ENCODE measurements at regions not wholly inside any gene's neighbourhood (a gene's known extent, or its start where the extent isn't known, plus 50 kb on each side); places are given as distances from the start of the nearest gene placed in this dataset.

DNA sequence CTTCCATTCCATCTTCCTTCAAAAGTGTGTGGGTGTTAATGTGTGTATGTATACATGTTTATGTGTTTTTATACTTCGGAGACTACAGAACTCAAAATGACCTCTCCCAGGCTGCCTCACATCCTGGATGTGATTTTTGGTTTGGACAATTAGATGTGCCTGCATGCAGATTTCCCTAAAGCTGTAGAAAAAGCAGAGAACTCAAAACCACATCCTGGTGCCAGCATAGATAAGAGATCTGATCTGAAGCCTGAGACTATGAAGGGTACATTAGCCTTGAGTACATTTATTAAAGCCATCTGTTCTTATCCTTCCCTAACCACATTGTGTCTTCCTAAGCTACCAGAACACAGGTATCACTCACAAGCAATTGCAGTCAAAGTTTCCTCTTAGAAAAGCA lies 319.4 kb upstream of the RASGRP1 start:
- DNase-seq (ENCODE audit: low read depth in 2 of 2), result peak in 1 of 2 donors; percentile 57

- DNase-seq (ENCODE audit: low read depth in 2 of 2), result peak; percentile 12 to 52
Observed at GRCh38 chr15:38885001-38885400, 320.4 kb upstream of the RASGRP1 start.

GRCh38 chr15:38885471-38885952 lies 320.9 kb upstream of the RASGRP1 start:
- DNase-seq (ENCODE audit: low read depth in 2 of 2), result no peak

DNA sequence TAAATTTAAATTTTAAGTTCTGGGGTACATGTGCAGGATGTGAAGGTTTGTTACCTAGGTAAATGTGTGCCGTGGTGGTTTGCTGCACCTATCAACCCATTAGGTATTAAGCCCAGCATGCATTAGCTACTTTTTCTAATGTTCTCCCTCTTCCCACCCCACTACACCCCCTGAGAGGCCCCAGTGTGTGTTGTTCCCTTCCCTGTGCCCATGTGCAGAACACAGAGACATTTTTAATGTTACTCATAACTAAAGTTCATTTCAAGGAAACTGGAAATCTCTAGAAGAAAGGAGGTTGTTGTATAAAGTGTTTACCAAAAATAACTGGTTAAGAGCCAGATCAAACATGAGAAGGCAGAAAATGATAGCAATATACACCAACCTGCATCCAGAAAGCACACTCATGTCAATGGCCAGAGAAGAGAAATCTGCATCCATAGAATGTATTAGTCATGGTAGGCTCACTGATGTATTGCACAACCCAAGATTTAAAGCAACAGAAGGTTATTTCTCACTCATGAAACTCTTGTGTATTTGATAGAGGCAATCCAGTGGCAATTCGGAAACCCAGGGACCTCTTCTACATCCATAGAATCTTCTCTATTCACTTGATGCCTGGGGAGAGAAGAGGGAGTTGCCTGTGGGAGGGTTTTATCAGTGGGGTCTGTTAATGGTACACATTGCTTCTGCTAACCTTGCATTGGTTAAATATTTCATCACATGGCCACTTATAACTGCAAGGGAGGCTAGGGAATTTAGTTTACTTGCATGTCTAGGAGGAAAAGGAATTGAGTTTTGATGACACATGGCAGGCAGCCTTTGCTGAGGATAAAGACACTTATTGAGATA lies 321.9 kb upstream of the RASGRP1 start:
- no peak for DNase-seq (ENCODE audit: low read depth in 2 of 2)

DNA sequence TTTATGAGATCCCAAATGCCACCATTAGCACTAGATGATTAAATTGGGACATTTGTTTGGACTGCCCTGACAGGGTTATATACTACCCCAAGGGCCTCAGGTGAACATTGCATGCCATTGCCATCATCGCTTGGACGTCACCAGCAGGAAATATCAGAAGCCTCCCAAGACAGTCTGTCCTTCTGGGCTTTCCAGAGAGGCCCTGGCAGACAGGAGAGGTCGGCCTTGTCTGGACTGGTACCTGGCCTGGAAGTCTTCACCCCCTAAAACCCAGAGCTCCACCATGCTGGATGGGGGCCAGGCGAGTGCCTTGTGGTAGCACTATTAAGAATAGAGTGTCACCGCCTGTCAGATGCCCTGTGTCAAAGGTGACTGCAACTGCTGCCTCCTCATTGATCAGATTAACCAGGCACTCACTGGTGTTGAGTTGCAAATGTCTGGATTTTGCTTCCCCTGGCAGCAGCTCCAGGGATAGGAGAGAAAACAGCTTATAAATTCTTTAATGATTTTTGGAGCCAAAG lies 324.1 kb upstream of the RASGRP1 start:
- DNase-seq (ENCODE audit: low read depth in 2 of 2), result no peak

- DNase-seq (ENCODE audit: low read depth in 2 of 2), result peak; percentile 50 to 60
Observed at GRCh38 chr15:38890194-38890593, 325.6 kb upstream of the RASGRP1 start.

DNA sequence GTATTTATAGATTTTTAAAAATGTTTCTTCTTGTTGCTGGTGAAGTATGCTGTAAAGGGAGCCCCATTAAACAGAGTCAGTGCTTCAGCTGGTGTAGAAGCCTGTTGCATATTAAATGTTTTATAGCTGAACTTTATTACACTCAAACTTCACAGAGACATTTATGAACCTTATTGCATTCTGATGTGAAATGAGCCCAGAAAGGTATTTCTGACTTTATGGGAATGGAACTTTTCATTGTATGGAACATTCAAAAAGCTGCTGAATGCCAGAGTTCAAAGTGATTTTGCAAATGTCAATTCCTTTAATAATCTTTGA lies 329.3 kb upstream of the RASGRP1 start:
- DNase-seq (ENCODE audit: low read depth in 2 of 2), result no peak

- peak in 1 of 2 donors; percentile 92 for DNase-seq (ENCODE audit: low read depth in 2 of 2)
Observed at GRCh38 chr15:38894243-38894948, 329.8 kb upstream of the RASGRP1 start.

GRCh38 chr15:38895326-38896255 lies 331.0 kb upstream of the RASGRP1 start:
- DNase-seq (ENCODE audit: low read depth in 2 of 2), result peak in 1 of 2 donors; percentile 60

GRCh38 chr15:38896647-38897046 lies 332.0 kb upstream of the RASGRP1 start:
- DNase-seq (ENCODE audit: low read depth in 2 of 2), result no peak

DNA sequence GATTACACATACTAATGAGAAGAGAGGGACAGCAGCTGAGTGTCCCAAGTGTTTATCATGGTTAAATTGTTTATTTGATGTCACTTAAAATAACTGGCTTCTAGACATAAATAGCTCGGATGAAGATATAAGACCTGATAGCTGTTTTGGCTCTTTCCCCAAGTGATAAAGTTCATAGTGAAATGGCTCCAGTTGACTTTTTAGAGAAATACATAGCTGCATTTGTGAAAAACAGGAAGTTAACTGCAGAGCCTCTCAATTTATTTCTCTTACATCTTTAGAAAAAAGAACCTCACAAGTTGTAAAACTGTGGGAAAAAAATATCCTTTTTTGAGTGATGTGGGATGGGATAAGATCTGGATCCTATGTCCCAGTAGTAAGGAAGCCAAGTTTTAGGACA lies 332.9 kb upstream of the RASGRP1 start:
- no peak for DNase-seq (ENCODE audit: low read depth in 2 of 2)

DNA sequence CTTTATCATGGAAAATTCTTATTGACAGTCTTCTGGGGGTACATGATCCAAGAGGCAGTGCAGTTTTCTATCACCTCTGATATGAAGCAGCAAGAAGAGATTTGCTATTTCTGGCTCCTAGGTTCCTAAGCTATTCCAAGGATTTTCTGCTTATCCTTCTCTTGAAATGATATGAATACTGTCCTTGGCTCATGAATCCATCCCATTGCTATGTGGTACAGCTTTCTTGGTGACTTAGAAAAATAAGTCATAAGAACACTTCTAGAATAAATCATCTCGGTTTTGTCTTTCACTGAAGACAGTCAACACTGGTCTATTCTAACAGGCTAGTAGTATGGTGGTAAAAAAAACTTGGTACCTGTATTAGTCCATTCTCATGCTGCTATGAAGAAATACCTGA lies 333.6 kb upstream of the RASGRP1 start:
- no peak for DNase-seq (ENCODE audit: low read depth in 2 of 2)

- DNase-seq (ENCODE audit: low read depth in 2 of 2), result peak; percentile 26 to 88
Observed at GRCh38 chr15:38899300-38899699, 334.7 kb upstream of the RASGRP1 start.

DNA sequence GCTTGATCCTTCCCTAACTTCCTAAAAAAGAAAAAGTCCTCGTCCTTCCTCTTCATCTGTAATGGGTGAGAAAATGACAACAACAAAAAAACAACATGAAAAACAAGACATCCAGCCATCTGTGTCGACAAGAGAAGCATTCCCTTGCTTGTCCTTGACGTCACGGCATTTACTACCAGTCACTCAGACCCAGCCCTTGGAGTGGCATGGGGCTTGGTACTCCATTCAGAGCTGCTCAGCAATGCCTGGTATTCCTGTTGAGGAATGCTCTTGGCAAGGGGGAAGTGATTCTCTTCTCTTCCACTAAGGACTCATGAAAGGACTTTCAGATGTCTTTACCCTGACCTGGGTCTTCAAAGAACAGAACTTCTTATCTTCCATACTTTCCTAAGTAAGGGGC lies 339.7 kb upstream of the RASGRP1 start:
- no peak for DNase-seq (ENCODE audit: low read depth in 2 of 2)

GRCh38 chr15:38905632-38906031 lies 341.0 kb upstream of the RASGRP1 start:
- no peak for DNase-seq (ENCODE audit: low read depth in 2 of 2)

DNA sequence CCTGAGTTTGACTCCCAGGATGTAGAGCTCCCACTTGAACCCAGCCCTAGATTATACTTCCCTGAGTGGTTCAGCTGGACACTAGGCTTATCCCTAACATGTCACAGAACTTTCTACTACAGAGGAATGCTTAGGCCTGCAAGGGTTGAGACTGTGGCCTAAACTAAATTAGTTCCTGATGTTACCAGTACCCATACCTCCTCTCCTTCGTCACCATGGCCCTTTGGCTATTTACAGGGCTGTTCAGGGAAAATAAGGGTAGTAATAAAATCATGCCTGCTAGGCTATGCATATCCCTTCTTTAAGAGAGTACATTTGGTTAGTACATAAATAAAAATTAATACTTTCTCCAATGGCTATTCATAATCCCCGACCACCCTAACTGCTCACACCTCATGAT lies 356.4 kb upstream of the RASGRP1 start:
- no peak for DNase-seq (ENCODE audit: low read depth in 2 of 2)

DNA sequence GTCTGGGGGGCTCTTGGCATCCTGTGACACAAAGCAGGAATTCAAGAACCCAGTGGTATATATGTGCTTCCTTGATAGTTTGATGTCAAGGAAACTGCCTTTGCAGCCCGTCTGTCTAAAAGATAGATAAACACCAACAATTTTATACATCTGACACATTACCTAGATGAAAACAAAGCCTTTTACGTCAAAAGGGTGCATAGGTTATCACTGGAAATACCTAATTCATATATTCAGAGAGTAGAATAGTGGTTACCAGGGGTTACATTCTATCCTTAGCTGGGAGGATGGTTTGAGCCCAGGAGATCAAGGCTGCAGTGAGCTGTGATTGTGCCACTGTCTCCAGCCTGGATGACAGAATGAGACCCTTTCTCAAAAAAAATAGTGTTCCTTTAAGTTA lies 356.9 kb upstream of the RASGRP1 start:
- no peak for DNase-seq (ENCODE audit: low read depth in 2 of 2)

DNA sequence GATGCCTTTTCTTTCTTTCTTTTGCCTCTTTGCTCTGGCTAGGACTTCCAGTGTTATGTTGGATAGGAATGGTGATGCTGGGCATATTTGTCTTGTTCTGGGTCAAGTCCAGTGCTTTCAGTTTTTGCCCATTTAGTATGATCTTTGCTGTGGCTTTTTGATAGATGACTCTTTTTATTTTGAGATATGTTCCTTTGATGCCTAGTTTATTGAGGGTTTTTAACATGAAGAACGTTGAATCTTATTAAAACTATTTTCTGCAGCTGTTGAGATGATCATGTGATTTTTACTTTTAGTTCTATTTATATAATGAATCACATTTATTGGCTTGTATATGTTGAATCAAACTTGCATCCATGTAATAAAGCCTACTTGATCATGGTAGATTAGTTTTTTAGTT lies 363.8 kb upstream of the RASGRP1 start:
- no peak for DNase-seq (ENCODE audit: low read depth in 2 of 2)

DNA sequence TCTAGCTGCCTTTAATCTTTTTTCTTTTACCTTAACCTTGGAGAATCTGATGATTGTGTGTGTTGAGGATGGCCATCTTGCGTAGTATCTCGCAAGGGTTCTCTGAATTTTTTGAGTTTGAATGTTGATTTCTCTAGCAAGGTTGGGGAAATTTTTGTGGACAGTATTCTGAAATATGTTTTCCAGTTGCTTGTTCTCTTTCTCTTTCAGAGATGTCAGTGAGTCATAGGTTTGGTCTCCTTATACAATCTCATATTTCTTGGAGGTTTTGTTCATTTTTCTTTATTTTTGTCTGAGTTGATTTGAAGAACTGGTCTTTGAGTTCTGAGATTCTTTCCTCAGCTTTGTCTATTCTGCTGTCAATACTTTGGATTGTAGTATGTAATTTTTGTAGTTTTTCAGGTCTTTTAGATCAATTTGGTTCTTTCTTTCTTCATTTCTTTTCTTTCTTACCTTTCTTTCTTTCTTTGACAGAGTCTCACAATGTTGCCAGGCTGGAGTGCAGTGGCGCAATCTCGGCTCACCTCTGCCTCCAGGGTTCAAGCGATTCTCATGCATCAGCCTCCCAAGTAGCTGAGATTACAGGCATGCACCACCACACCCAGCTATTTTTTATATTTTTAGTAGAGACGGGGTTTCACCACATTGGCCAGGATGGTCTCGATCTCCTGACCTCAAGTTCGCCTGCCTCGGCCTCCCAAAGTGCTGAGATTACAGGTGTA lies 366.4 kb upstream of the RASGRP1 start:
- no peak for DNase-seq (ENCODE audit: low read depth in 2 of 2)

- DNase-seq (ENCODE audit: low read depth in 2 of 2), result peak in 1 of 2 donors; percentile 13
Observed at GRCh38 chr15:38941399-38941953, 376.9 kb upstream of the RASGRP1 start.

GRCh38 chr15:38944536-38944935 lies 379.9 kb upstream of the RASGRP1 start:
- DNase-seq (ENCODE audit: low read depth in 2 of 2), result peak in 1 of 2 donors; percentile 21

Data from dermis microvascular lymphatic vessel endothelial cell (primary cell).